Hematopoietic multipotent progenitor cell treated with erythropoietin and hydrocortisone succinate and interleukin-3 and kit ligand, for 17 days (in vitro differentiated cells): ENCODE measurements at regions not wholly inside any gene's neighbourhood (a gene's known extent, or its start where the extent isn't known, plus 50 kb on each side); places are given as distances from the start of the nearest gene placed in this dataset.

Experiments
- DNase-seq: peaks from one replicate; pipeline ENCODE4 v3.0.0-alpha.2; 2015; ENCODE audit warnings: low spot score

DNA sequence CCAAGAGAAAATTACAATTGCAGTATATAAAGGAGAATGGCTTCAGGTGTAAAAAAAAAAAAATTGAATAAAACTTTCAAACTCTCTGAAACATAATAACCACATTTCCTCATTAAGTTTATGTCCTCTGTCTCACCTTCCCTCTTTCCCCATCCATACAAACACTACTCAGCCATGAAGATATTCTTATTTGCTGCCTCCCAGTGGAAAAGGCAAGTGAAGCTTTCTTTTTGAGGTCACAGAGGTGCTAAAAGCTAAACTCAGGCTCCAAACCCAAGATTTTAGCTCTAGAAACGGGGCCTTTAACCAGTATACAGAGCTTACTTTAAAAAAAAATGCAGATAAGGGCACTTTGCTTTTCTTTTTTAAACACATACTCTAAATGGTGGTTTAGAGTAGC, 1568.5 kb downstream of the FAM181B start:
- DNase-seq = no peak

DNA sequence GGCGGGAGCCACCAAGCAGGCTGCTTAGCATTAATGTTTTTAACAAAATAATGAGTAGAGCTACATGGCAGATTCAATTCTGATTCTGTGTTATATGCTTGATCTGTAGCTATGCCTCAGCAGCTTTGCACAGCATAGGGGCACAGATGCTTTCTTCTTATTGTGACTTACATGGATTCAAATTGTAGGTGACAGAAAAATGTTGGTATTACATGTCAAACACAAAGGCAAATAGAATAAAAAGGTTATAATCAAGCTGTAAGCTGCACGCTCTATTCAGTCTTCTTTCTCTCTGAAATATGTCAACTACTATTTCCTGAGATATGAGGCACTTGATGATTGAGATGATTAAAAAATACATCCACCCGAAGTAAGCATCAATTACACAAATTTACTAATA, 1573.8 kb downstream of the FAM181B start:
- no peak for DNase-seq

DNA sequence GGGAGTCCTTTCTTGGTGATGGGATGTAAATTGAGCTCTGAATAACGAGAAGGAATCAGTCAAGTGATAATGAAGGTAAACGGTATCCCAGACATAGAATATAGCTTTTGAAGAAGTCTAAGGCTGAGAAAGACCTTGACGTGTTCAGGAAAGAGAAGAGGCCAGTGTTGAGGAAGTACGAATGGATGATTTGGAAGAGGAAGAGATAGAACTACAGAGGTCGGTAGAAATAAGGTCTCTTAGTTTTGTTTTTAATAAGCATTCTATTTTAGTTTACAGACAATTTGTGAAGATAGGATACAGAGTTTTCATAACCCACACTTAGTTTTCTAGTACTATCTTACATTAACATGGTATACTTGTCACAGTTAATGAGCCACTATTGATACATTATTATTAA, 1598.1 kb downstream of the FAM181B start:
- no peak for DNase-seq

DNA sequence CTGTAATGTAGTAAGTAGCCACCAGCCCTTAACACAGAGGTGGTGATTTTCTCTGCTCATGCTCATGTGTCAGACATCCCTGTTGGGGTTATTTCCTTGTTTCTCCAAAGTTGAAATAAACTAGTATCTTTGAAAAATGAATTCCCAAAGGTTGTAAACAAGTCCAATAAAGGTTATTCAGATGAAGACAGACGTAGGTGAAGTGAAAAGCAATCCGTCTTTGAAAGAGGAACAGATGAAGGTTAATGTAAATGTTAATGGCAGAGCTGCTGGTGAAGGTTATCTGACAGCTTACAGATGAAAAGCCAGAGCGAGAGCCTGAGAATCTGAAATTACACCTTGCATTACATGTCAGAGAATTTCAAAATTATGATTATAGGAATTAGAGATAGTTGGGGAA, 1604.0 kb downstream of the FAM181B start:
- no peak for DNase-seq

DNA sequence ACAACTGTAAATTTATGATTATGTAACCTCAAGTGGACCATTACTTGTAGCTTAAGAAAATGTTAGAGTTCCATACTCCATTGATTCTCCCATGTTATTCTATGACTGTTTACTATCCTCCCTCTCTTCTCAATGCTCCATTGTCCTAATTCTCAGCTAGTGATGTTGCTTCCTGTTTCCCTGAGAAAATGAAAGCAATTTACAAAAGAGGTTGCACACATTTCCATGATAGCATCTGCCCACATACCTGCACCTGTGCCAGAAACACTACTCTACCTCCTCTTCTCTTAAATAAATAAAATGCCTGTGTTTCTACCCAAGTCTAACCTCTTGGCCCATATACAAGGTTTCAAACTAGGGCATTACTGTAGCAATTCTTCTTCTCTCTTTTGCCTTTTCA, 1620.9 kb downstream of the FAM181B start:
- DNase-seq = no peak

DNA sequence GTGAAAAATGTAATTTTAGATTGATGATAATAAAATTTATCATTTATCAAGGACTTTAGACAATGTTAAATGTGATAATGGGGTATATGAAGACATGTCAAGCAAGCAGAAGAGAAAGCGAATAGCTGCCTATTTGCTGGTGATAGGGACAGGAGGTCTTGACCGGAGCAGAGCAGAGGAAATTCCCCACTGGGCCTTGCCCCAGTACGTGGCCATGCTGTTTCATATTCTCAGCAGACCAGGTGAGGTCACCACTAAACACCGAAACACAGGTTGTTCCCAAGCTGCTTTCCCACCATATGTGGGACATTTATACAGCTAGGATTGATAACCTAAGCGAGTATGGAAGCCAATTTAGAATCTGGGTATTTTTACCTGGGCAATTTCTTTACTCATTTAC, 1629.6 kb downstream of the FAM181B start:
- no peak for DNase-seq

DNA sequence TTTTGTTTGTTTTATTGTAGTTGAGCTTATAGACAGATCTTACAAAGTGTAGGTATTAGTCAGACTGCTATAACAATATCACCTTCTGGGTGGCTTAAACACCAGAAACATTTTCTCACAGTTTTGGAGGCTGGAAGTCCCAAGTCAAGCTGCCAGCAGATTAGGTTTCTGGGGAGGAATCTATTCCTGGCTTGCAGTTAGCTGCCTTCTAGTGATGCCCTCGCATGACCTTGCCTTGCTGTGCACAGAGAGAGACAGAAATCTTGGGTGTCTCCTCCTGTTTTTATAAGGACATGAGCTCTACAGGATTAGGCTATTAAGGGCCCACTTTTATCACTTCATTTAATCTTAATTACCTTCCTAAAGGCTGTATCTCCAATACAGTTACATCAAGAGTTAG, 1635.2 kb downstream of the FAM181B start:
- DNase-seq = no peak

DNA sequence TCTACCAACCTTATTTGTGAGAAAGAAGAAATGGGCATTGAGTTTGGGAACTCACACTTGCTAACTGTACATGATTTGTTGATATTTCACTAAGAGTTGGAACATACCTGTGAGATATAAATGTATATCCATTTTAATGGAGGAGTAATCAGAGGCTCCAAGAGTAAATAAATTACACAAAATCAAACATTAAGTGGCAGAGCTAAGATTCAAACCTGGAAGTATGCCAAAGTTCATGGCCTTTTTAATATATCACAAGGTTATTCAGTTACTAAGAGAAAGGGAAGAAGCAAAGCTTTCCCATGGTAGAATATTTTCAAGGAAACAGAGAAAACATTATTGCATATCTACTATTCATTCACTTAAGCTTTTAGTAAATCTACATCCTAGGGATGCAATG, 1641.1 kb downstream of the FAM181B start:
- DNase-seq = no peak

DNA sequence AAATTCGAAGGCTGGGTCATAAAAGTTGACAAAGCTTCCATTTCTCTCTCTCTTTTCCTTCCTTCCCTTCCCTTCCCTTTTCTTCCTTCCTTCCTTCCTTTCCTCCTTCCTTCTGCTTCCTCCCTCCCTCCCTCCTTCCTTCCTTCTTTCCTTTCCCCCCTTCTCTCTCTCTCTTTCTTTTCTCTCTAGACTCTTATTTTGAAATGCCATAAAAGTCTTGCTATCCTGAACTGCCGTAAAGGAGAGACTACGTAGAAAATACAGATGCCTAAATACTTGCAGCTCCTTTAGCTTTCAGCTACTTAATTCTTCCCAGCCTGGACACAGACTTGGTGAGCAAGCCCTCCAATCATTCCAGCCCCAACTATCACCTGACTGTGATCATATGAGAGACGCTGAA, 1644.4 kb downstream of the FAM181B start:
- DNase-seq = no peak

DNA sequence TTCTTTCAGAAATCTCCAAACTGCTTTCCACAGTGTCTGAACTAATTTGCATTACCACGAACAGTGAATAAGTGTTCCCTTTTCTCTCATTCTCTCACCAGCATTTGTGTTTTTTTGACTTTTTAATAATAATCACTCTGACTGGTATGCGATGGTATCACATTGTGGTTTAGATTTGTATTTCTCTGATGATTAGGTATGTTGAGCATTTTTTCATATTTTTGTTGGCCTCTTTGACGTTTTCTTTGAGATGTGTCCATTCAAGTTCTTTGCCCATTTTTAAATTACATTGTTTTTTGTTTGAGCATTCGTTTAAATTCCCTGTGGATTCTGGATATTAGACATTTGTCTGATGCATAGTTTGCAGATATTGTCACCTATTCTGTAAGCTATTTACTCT, 1639.6 kb upstream of the TENM4 start:
- no peak for DNase-seq

DNA sequence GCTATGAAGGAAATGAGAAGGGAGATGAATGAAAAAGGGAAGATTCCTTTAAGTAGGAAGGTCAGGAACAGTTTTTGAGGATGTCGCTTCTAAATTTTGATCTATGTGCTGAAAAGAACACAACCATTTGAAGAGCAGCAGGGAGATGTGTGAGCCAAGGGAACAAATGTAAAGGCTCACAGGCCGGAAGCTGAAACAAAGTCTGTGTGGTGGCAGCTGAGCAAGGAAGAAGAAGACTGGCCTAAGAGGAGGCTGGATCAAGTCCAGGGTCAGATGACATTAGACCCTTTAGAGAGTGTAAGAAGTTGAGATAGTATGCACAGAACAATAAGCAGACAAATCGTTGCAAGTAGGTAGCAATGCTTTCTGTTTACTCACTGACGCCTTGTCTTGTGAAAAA, 1631.4 kb upstream of the TENM4 start:
- DNase-seq = no peak

DNA sequence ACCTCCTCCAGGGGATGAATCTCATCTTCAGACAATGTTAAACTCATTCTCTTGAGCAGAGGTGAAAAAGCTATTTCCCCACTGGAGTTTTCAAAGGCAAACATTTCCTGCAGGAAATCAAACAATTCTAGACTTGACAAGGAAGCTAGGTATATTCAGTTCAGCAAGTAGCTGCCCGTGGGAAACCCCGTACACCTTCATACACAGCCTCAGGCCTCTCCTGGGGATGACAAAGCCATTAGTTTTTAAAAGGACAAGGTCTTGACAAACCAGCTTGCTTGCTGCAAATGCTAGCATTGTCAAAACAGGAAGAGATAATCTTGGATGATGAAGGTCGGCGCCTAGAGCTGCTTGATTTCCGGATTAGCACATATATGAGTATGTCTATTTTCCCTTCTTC, 1630.8 kb upstream of the TENM4 start:
- DNase-seq = no peak

DNA sequence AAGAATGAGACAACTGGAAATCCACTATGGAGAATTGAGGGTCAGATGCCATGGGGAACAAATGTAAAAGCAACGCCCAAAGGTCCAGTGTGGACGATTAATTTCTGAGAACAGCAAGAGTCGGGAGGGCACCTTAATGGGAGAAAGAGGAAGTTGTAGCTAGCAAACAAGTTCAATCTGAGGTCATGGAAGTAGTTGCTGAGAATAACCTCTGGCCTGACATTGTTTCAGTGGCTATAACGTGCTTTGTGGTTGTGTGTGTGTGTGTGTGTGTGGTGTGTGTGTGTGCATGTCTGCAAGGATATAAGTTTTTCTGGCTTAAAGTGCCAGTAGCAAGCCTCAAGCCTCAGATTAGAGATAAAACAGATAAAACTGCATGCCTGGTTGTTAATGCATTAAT, 1630.1 kb upstream of the TENM4 start:
- no peak for DNase-seq

DNA sequence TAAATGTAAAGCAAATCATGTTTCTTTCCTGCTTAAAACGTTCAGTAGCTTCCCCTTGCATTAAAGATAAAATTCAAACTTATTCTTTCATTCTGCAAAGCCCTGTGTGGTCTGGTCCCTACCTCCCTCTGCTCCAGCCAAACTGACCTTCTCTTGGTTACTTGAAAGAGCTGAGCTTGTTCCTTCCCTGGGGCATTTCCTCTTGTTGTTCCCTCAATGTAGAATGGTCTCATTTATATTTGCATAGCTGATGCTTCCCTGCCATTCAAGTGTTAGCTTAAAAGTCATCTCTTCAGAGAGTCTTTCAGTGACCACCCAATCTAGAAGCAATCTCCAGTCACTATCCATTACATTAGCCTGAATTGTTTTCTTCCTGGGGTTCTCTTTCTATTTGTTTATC, 1618.5 kb upstream of the TENM4 start:
- no peak for DNase-seq

DNA sequence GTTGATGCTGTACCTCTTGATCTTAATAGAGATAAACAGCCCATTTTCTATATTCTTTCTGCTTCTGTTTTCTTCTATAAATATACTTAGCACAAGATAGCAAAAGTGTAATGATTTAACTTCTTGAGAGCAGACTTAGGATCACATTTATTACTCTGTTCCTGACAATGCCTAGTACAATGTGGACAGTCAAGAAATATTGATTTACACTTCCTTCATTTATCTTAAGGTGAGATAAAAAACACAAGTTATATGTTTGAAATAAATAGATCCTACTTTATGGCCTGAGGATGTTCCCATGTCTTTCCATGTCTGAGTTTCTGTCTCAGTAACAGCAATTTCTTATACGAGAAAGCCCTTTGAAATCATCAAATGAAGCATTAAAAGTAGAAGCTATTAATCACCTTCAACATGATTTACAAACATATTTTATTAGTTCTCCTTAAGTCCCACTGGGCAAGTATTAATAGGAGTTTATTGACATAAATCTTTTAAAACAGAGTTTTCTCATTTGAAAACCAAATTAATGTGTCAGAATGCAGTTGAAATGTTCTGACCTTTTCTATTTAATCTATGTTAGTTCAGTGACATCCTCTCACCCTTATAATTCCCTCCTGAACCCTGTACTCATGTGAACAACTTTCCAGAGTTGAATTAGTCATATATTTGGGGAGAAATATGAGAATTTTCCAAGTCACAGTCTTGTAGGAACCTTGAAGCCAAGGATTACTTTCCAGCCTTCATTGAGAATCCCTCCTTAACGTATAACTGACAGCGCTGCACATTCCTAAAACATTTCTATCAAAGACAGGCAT, 1611.7 kb upstream of the TENM4 start:
- no peak for DNase-seq

DNA sequence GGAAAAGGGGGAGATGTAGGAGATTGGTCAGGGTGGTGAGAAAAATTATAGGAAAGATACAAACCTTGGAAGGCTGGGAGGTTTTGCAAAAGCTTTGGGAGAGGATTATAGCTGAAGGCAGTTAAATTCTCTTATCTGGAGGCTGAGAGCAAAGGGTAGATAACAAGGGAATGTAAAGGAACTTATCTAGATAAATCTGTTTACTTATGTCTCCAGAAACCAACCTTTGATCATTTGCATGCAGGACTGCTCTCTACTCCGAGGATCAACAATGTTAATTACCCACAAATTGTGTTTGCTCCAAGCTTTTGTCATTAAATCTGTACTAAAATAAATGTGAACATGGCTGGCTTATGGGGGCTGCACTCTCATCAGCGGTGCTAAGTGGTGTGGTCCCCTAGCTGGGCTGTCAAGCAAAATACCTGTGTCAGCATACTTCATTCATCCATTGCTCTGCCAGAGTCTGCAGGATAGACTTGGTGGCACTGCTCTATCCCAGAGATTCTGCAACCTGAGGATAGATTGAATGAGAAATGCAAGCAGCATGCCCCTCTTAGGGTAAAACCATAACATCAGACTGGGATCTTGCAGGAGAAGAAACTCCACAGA, 1599.2 kb upstream of the TENM4 start:
- DNase-seq = no peak

DNA sequence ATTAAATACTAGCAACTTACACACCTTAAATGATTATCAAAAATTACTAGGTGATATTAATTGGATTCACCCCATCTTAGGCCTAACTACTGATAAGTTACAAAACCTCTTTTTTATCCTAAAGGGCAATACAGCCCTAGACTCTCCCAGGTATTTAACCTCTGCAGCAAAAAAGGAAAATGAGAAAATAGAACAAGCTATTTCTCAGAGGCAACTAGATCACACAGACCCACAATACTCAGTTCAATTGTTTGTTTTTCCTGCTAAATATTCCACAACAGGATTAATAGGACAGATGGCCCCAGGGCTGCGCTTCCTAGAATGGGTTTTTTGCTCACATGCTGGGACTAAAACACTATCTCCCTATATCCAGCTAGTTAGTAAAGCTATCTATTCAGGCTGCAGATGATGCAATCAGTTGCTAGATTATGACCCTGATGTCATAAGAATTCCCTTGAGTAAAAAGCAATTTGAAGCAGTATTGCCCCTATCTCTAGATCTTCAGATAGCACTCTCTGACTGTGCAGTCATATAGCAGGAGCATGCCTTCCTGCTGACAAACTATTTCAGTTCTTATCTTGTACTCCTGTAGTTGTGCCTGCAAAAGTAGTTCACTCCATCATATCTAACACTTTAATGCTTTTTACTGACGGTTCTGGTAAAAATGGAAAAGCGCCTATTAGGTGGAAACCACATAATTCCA, 1595.5 kb upstream of the TENM4 start:
- no peak for DNase-seq

DNA sequence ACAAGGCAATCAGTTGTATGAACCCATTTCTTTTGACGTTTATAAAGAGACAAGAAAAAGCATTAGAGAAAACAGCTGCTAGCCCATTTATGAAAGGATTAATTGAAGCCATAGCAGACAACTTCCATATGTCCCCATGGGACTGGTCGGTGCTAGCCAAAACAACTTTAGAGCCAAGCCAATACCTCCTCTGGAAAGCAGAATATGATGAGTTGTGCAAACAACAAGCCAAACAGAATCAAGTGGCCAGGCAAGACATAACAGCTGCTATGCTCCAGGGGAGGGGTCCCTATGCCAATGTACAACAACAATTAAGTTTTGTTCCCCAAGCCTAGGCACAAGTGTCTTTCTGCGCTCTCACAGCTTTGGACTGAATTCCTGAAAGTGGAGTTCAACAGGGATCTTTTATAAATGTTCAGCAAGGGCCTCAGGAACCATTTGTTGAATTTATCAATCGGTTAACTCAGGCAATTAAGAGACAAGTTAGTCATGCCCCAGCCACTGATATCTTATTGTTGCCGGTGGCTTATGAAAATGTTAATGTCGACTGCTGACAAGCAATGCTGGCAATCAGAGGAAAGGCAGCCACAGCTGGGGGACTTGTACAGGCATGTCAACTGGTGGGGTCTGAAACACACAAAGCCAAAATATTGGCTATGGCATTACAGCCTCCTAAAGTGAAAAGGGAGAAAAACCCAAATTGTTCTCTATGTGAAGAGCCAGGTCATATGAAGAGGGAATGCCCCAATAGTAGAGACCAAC, 1593.1 kb upstream of the TENM4 start:
- DNase-seq = no peak

DNA sequence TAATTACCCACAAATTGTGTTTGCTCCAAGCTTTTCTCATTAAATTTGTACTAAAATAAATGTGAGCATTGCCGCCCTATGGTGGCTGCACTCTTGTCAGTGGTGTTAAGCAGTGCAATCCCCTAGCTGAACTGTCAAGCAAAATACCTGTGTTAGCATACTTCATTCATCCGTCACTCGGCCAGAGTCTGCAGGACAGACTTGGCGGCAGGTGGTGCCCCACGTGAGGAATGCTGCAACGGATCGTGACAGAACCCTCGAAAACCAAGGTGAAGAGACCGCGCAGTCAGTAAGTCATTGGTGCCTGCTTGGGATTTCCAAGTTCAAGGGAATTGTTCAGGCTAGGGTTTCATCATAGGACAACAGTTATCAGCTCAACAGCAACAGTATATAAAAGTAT, 1592.1 kb upstream of the TENM4 start:
- no peak for DNase-seq

DNA sequence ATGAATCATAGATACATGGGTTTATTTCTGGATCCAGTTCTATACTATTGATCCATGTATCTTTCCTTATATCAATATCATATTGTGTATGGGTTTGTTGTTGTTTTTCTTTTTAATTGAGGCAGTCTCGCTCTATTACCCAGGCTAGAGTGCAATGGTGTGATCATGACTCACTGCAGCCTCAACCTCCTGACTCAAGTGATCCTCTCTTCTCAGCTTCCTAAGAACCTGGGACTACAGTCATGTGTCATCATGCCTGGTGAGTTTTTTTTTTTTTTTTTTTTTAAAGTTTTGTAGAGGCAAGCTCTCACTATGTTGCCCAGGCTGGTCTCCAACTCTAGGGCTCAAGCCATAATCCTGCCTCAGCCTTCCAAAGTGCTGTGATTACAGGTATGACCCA, 1589.4 kb upstream of the TENM4 start:
- DNase-seq = no peak

DNA sequence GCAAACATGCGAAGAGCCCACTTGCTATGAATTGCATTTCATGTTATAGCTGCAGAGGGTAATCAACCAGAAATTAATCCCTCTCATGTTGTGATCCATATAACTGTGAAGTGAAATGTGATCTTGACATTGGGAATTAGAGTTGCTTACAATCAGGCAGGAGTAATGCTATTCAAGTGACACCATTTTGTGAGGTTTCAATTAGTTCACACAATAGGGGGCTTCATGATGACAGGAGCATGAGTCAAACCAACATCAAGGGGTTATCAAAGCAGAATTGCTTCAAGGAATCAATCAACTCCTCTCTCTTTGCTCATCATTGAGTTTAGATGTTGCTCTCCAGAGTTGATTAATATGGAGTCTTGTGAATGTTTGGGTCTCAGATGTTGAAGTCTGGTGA, 1585.2 kb upstream of the TENM4 start:
- no peak for DNase-seq

DNA sequence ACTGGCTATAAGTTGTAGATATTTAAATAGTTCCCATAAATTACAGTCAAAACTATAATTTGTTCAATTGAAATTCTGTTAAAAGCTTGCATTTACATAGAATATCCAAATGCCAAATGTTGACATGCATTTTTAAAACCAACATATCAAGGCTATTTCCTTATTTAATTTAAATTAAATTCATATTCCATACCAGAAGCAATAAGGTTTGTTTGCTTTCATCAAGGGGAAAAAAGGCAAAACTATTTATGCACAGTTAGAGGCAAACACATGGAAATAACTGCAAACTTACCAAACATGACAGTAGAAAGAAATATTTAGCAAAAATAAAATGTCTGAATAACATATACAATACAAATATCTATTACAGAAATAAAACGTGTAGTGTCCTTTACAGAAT, 1581.2 kb upstream of the TENM4 start:
- DNase-seq = no peak

DNA sequence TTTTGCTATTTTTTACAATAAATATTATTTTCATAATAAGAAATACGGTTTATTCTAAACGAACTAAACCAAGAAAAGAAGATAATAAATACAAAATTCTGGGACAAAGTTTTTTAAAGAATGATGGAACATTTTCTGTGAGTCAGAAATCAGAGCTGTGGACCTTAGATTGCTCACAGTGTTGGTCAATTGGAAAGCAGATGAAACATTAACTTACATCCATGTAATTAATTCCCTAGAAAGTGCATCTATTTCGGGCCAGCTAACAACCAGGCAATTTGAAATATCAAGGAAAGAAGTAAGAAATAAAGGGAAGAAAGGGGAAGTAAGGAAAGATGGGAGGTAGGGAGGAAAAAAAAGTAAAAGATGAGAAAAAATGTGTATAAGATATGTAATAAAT, 1569.8 kb upstream of the TENM4 start:
- DNase-seq = no peak
